Activated naive CD4-positive, alpha-beta T cell treated with anti-CD3 and anti-CD28 coated beads for 36 hours (primary cell): ENCODE measurements at regions not wholly inside any gene's neighbourhood (a gene's known extent, or its start where the extent isn't known, plus 50 kb on each side); places are given as distances from the start of the nearest gene placed in this dataset.

Experiments used
- CTCF ChIA-PET: fragments of 350-600 bp; sonication (Branson Sonifier 250); formaldehyde crosslinking; loops from one replicate; lab custom pipeline; 2021; ENCODE audit warnings: antibody characterized with exemption; lab: Charles Lee
- DNase-seq: peaks from one replicate; pipeline ENCODE4 v3.0.0-alpha.2; 2020
- H3K27ac Mint-ChIP-seq: one replicate; pipeline ENCODE4 v1.8.0; 2021; ENCODE audit warnings: mild to moderate bottlenecking, mixed read lengths
- H3K27me3 Mint-ChIP-seq: one replicate; pipeline ENCODE4 v1.8.0; 2021; ENCODE audit warnings: low read depth, mixed read lengths
- H3K36me3 Mint-ChIP-seq: one replicate; pipeline ENCODE4 v1.8.0; 2021; ENCODE audit warnings: low read depth, mixed read lengths
- H3K4me1 Mint-ChIP-seq: one replicate; pipeline ENCODE4 v1.8.0; 2021; ENCODE audit warnings: low read depth, mixed read lengths
- H3K4me3 Mint-ChIP-seq: one replicate; pipeline ENCODE4 v1.8.0; 2021; ENCODE audit warnings: mild to moderate bottlenecking, moderate library complexity, mixed read lengths
- H3K9me3 Mint-ChIP-seq: one replicate; pipeline ENCODE4 v1.8.0; 2021; ENCODE audit warnings: mixed read lengths
- intact Hi-C: fragments of 100-400 bp; cut with micrococcal nuclease; formaldehyde crosslinking; loops from one replicate; pipeline ENCODE4 v1.15.1; 2023

DNA sequence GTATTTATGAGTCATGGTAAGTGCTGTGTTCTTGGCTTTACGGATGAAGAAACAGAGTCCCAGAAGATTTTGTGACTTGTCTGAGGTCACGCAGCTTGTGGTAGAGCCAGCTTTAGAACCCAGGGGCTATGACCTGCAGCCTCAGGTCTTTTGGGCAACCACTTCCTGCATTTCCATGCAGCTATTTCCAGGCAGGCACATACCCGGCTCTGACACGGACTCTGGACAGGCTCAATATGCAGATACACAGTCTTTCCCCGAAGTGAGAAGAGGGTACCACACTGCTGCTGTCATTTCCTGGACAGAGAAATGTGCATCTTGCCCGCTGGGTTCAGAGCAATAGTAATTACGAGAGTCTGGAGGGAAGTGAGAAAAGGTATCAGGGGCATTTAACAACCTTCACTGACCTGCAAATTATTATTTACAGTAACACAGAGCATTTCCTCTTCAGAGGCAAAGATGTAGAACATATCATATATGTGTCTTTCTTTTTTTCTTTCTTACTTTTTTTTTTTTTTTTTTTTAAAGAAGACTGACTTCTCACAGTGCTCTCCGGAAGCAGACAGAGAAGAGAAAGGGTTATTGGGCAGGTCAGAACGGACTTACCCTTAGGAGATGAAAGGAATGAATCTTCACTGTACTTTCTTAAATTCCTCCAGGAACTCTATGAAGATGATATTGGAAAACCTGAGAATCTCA is 185.1 kb downstream of the CLIC5 start:
- Mint-ChIP-seq H3K4me3 (peak overlapping the region; percentile 25), H3K36me3 (no peaks in the 10 kb centered on the region), H3K9me3 (no peaks in the 10 kb centered on the region), H3K27ac (peak overlapping the region; percentile 75), H3K4me1 (peaks cover 24% of the 10 kb centered on the region), H3K27me3 (peaks cover 6% of the 10 kb centered on the region)
- peak; percentile 76 for DNase-seq
- intact Hi-C loops: loop anchor here (1.0 to 5.0 kb wide), 6 partner anchors 8 to 458 kb away; no protein-coding TSS in a partner anchor
- CTCF ChIA-PET: interaction anchor here (0.9 to 1.7 kb wide), 3 partner anchors 13 to 100 kb away, joined by 3 to 4 read pairs (median 3); no protein-coding TSS in a partner anchor

DNA sequence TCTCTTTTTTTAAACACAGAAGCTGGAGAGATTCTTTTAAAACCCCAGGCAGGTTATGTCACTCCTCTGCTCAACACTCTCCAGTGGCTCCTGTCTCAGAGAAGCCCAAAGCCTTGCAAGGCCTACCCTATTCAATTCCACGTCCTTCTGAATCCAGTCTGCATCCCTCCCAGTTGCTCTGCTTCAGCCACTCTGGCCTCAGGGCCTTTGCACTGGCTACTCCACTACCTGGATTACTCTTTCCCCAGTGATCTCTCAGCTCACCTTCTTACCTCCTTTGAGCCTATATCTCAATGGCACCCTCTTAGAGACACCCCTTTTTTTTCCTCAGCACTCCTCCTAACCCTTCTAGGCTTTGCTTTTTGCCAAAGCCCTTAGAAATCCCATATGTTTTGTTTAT is 185.8 kb downstream of the CLIC5 start:
- peak overlapping the region; percentile 75 for H3K27ac Mint-ChIP-seq
- no peak overlapping the region for H3K4me3 Mint-ChIP-seq
- no peaks in the 10 kb centered on the region for H3K36me3 Mint-ChIP-seq
- H3K9me3 Mint-ChIP-seq: no peaks in the 10 kb centered on the region
- intact Hi-C loops: loop anchor here (1.0 to 5.0 kb wide), 6 partner anchors 8 to 457 kb away; no protein-coding TSS in a partner anchor
- DNase-seq: no peak
- peaks cover 6% of the 10 kb centered on the region for H3K27me3 Mint-ChIP-seq
- H3K4me1 Mint-ChIP-seq: peaks cover 23% of the 10 kb centered on the region
- CTCF ChIA-PET: no interaction called here

DNA sequence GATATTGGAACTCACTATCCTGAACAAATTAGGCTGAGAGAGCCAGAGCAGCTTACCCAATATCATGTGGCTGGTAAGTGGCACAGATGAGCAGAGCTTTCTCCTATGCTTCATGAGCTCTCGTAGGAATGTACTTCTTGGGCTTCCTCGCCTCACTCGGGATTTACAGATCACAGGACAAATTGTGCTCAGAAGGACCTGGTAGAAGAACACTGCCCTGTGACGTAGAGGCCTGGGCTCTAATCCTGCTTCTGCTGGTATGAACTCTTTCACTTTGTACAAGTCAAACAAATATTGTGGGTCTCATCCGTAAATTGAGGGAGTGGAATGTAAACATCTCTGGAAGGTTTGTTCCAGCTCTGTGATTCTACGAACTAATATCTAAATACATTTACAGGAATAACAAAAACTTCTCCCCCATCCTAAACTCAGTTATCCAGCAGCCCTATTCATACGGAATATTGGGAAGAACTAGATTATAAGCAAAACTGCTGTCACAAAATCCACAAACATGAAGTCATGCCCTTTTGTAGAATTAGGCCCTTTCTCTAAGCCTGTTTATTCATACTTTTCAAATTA is 187.6 kb downstream of the CLIC5 start:
- no peak for DNase-seq
- no peak overlapping the region for H3K27ac Mint-ChIP-seq
- H3K36me3 Mint-ChIP-seq: no peaks in the 10 kb centered on the region
- peaks cover 29% of the 10 kb centered on the region for H3K4me1 Mint-ChIP-seq
- H3K4me3 Mint-ChIP-seq: no peak overlapping the region
- intact Hi-C loops: no loop called here
- H3K9me3 Mint-ChIP-seq: no peaks in the 10 kb centered on the region
- CTCF ChIA-PET: no interaction called here
- H3K27me3 Mint-ChIP-seq: peaks cover 6% of the 10 kb centered on the region

DNA sequence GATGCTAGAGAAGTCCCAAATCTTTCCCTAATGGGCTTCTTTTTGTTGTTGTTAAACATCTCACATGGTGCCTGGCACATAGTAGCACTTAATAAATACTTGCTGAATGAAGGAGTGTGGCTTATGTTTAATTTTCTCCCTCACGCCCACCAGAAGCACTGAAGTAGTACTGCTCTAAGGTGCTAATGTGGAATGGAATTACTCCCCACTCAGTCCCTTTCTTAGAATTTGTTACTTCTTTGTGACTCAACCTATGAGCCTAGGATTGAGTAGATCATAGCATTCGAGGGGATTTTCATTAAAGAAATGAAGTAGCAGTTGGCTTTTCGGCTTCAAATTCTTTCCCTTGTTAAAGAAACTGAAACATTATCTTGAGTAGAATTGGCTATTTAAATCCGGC is 192.8 kb downstream of the CLIC5 start:
- DNase-seq: no peak
- peaks cover 4% of the 10 kb centered on the region for H3K27me3 Mint-ChIP-seq

DNA sequence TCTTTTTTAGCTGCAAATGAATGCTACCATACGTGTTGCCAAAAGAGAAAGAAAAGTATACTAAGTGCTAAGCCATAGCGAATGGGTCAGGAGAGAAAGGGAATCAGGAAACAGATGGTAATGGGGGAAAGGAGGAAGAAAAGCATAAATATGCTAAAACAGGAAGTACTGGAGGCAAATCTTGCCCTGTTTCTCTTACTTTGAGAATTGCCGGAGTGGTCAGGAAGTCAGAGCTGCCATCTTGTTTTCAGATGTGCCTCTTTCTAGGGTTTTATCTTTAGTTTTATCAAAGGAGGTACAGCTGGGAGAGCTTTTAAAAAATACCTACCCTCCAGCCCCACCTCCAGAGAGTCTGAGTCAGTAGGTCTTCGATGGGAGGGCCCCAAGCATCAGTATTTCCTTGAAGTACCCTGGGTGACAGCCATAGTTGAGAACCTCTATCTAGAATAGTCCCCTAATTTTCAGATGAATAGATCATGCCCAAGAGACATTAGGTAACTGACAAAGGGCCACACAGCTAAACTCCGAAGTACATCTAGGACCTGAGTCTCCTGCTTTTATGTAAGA is 193.3 kb downstream of the CLIC5 start:
- DNase-seq: peak; percentile 59
- H3K27me3 Mint-ChIP-seq: peaks cover 4% of the 10 kb centered on the region
- CTCF ChIA-PET: interaction anchor here (0.6 to 0.7 kb wide), 2 partner anchors 109 to 778 kb away, joined by 3 read pairs; no protein-coding TSS in a partner anchor
- H3K27ac Mint-ChIP-seq: peak overlapping the region; percentile 74
- peak overlapping the region; percentile 1 for H3K4me3 Mint-ChIP-seq
- intact Hi-C loops: loop anchor here (1.0 to 5.0 kb wide), 7 partner anchors 8 to 658 kb away; no protein-coding TSS in a partner anchor
- H3K4me1 Mint-ChIP-seq: peaks cover 19% of the 10 kb centered on the region
- H3K9me3 Mint-ChIP-seq: peaks cover 2% of the 10 kb centered on the region
- H3K36me3 Mint-ChIP-seq: no peaks in the 10 kb centered on the region

More for the DNA sequence above, 192.8 kb downstream of the CLIC5 start:
- no peak overlapping the region for H3K4me3 Mint-ChIP-seq
- no peaks in the 10 kb centered on the region for H3K36me3 Mint-ChIP-seq
- intact Hi-C loops: loop anchor here (1.0 to 5.0 kb wide), 7 partner anchors 7 to 659 kb away; no protein-coding TSS in a partner anchor
- H3K9me3 Mint-ChIP-seq: peaks cover 2% of the 10 kb centered on the region
- H3K4me1 Mint-ChIP-seq: peaks cover 19% of the 10 kb centered on the region
- CTCF ChIA-PET: no interaction called here
- H3K27ac Mint-ChIP-seq: peak overlapping the region; percentile 79

DNA sequence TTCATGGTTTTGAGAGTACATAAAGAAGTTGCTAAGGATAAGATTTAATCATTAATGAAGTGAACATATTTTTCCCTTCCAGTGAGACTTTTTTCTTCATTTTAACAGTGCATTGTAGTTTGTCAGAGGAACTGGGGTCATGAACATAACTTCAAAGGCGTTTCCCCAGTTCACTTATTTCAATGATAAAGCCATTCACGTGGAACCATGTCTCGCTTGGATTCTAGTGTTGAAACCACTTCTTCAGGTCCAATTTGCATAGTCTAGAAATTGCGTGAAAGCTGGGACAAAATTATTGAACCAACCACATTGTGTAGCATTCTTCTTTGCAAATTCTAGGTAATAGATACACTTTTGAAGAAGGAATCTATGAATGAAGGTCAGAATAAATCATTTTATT is 197.0 kb downstream of the CLIC5 start:
- no peak for DNase-seq
- peaks cover 2% of the 10 kb centered on the region for H3K9me3 Mint-ChIP-seq
- intact Hi-C loops: no loop called here
- no peaks in the 10 kb centered on the region for H3K36me3 Mint-ChIP-seq
- no peak overlapping the region for H3K4me3 Mint-ChIP-seq
- H3K4me1 Mint-ChIP-seq: peaks cover 23% of the 10 kb centered on the region
- H3K27ac Mint-ChIP-seq: no peak overlapping the region
- no peaks in the 10 kb centered on the region for H3K27me3 Mint-ChIP-seq
- CTCF ChIA-PET: no interaction called here

DNA sequence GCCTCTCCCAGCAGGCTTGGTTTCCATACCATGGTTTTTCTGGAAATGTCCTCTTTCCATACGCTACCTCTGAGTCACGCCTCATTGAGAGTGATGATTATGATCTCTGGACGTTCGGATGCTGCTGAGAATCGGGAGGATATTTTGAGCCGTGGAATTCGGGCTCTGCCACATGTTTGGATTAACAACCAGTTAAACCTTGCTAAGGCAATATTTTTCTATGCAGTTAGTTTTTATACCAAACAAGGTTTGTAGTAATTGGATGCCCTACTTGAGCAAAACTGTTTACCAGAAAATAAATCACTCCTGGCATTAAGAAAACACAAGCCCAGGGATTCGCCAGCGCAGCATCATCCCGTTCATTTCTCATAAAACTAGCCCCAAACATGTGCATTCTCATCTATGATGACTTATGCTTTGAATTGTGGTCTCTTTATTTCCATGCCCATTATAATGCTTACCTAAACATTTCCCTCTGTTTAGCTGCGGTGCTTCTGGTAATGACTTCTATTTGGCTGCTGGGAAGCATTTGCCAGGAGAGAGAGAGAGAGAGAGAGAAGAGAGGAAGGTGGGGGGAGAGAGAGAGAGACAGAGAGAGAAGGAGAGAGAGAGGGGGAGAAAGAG is 198.9 kb downstream of the CLIC5 start:
- H3K27me3 Mint-ChIP-seq: peaks cover 3% of the 10 kb centered on the region
- intact Hi-C loops: no loop called here
- peaks cover 2% of the 10 kb centered on the region for H3K9me3 Mint-ChIP-seq
- H3K27ac Mint-ChIP-seq: no peak overlapping the region
- DNase-seq: no peak
- peaks cover 7% of the 10 kb centered on the region for H3K4me1 Mint-ChIP-seq
- CTCF ChIA-PET: no interaction called here
- H3K4me3 Mint-ChIP-seq: no peak overlapping the region
- H3K36me3 Mint-ChIP-seq: no peaks in the 10 kb centered on the region

DNA sequence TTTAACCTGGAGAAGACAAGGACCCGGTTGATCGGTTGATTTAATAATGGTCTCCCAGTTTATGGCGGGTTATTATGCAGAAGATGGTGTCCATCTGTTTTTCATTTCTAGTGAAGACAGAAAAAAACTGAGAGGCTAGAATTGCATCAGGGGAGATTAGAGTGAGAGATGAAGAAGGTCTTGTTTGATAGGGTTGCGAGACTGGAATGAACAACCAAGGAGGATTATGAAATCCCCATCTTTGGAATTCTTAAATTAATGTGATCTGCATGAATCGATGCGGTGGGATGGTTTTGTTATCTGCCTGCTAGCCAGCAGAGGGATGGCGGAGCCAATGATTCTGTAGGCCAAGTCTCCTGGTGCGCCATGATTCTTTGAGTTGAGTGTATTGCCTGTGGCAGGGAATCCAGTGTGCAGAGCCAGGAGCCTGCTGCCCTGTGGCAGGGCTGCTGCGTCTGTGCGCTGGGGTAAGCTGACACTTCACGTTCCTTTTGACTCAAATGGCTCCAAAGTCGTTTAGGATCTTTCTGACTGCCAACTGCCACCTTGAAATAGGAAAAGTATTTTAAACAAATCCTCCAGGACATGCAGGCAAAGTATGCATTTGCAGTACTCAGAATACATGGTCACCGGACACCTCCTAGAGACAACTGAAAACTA is 200.1 kb downstream of the CLIC5 start:
- peaks cover 2% of the 10 kb centered on the region for H3K9me3 Mint-ChIP-seq
- H3K27ac Mint-ChIP-seq: no peak overlapping the region
- CTCF ChIA-PET: no interaction called here
- H3K4me1 Mint-ChIP-seq: peaks cover 4% of the 10 kb centered on the region
- no peaks in the 10 kb centered on the region for H3K36me3 Mint-ChIP-seq
- H3K27me3 Mint-ChIP-seq: peaks cover 3% of the 10 kb centered on the region
- H3K4me3 Mint-ChIP-seq: no peak overlapping the region
- intact Hi-C loops: no loop called here
- no peak for DNase-seq

DNA sequence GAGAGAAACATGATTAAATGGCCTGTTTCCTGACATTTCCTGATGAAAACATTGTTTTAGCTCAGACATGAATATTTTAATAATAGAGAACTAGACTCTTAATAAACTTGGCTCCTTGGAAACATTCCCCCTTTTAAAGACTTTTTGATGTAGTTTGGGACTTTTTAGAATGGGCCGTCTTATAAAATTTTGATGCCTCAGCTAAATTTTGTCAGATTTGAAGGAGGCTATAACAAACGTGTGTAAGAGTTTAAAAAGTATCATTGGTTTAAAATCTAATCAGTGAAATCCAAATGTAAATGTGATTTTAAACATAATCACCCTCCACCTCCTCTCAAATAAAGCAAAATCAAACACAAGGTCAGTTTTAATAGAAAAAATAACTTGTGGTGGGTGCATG is 200.9 kb downstream of the CLIC5 start:
- H3K4me3 Mint-ChIP-seq: no peak overlapping the region
- no peak for DNase-seq
- peaks cover 2% of the 10 kb centered on the region for H3K9me3 Mint-ChIP-seq
- peaks cover 7% of the 10 kb centered on the region for H3K27me3 Mint-ChIP-seq
- no peaks in the 10 kb centered on the region for H3K36me3 Mint-ChIP-seq
- CTCF ChIA-PET: no interaction called here
- H3K27ac Mint-ChIP-seq: no peak overlapping the region
- peaks cover 4% of the 10 kb centered on the region for H3K4me1 Mint-ChIP-seq
- intact Hi-C loops: no loop called here

DNA sequence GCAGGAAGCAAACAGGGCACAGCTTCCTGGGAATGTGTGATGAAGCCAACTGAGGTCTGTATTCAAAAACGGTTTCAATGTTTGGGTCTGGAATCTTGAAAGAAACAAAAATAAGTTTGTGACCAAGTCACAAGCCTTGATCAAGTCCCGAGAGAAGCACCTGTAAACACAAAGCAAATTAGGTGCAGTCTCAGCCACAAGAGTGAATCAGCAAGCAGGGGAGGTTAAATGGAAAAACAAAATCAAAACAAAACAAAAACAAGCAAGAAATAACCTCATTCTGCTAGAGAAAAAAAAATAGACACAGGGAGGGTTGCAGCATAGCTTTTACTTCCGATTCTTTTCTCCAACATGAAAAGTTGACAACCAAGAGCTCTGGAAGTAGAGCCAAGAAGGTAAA is 201.7 kb downstream of the CLIC5 start:
- no peak for DNase-seq
- Mint-ChIP-seq H3K4me3 (no peak overlapping the region), H3K9me3 (peaks cover 2% of the 10 kb centered on the region), H3K27ac (no peak overlapping the region), H3K27me3 (peaks cover 10% of the 10 kb centered on the region), H3K36me3 (no peaks in the 10 kb centered on the region), H3K4me1 (peaks cover 4% of the 10 kb centered on the region)
- intact Hi-C loops: no loop called here
- CTCF ChIA-PET: no interaction called here

DNA sequence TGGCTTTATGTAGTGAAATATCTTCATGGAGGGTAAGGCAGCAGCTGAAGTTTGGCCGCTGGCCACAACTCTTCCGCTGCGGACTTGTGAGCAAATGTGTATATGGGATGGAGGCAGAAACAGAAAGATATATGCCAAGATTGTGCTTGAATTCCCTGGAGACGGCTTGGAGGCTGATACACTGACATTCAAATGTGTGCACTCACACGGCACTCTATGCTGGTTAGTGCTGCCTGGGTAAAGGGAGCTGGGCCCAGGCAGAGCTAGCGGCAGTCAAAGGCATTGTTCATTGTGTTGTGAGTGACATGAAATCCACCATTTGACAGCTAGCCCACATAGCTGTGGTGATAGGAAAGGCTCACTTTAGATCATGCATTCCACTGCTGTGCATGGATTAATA is 202.7 kb downstream of the CLIC5 start:
- intact Hi-C loops: no loop called here
- DNase-seq: no peak
- H3K27me3 Mint-ChIP-seq: peaks cover 10% of the 10 kb centered on the region
- peaks cover 4% of the 10 kb centered on the region for H3K4me1 Mint-ChIP-seq
- no peaks in the 10 kb centered on the region for H3K9me3 Mint-ChIP-seq
- no peak overlapping the region for H3K27ac Mint-ChIP-seq
- H3K36me3 Mint-ChIP-seq: no peaks in the 10 kb centered on the region
- no peak overlapping the region for H3K4me3 Mint-ChIP-seq
- CTCF ChIA-PET: no interaction called here

DNA sequence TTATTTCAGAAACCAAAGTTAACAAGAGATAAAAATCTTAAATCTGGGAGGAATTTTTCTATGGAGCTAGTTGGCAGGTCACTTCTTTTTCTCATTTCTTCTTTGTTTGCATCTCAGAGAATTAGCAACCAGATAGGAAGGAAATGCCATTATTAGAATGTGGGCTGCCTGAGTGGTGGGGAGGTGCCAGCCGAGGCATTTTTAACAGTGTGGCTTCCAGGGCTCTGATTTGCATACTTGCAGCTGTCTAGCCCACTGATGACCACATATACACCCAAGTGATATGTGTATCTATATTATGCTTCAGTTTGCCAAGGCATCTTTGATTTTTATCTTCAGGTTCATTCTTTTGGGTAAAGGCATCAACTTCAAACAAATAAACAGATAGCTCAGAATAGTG is 206.7 kb downstream of the CLIC5 start:
- H3K9me3 Mint-ChIP-seq: no peaks in the 10 kb centered on the region
- no peak overlapping the region for H3K27ac Mint-ChIP-seq
- no peaks in the 10 kb centered on the region for H3K4me1 Mint-ChIP-seq
- peaks cover 10% of the 10 kb centered on the region for H3K27me3 Mint-ChIP-seq
- CTCF ChIA-PET: interaction anchor here (1.3 kb wide), 1 partner anchor 22 kb away, joined by 3 read pairs; no protein-coding TSS in a partner anchor
- intact Hi-C loops: no loop called here
- no peak for DNase-seq
- H3K36me3 Mint-ChIP-seq: no peaks in the 10 kb centered on the region
- no peak overlapping the region for H3K4me3 Mint-ChIP-seq
